ENCODE measurements at regions not wholly inside any gene's neighbourhood (a gene's known extent, or its start where the extent isn't known, plus 50 kb on each side); places are given as distances from the start of the nearest gene placed in this dataset.

GRCh38 chr6:165985281-165985805, 182.3 kb downstream of the TBXT start:
- no peak for DNase-seq

- no peak for DNase-seq
Measured at GRCh38 chr6:165984729-165985275, 182.8 kb downstream of the TBXT start.

- no peak for DNase-seq
Measured at GRCh38 chr6:165983112-165984072, 184.3 kb downstream of the TBXT start.

- DNase-seq = no peak
Measured at GRCh38 chr6:165978476-165978875, 189.2 kb downstream of the TBXT start.

- no peak for DNase-seq
Measured at GRCh38 chr6:165976684-165977083, 191.0 kb downstream of the TBXT start.

- no peak for DNase-seq
Measured at GRCh38 chr6:165974817-165975216, 192.8 kb downstream of the TBXT start.

- DNase-seq = no peak
Measured at GRCh38 chr6:165973473-165973872, 194.2 kb downstream of the TBXT start.

GRCh38 chr6:165972139-165972802, 195.4 kb downstream of the TBXT start:
- DNase-seq = no peak

- DNase-seq = no peak
Measured at GRCh38 chr6:165971202-165971601, 196.4 kb downstream of the TBXT start.

- DNase-seq = no peak
Measured at GRCh38 chr6:165970001-165970400, 197.7 kb downstream of the TBXT start.

- no peak for DNase-seq
Measured at GRCh38 chr6:165969184-165969583, 198.5 kb downstream of the TBXT start.

GRCh38 chr6:165968408-165968807, 199.2 kb downstream of the TBXT start:
- DNase-seq = no peak

GRCh38 chr6:165967810-165968407, 199.7 kb downstream of the TBXT start:
- no peak for DNase-seq

GRCh38 chr6:165963750-165964149, 203.9 kb downstream of the TBXT start:
- no peak for DNase-seq

GRCh38 chr6:165962366-165962765, 205.3 kb downstream of the TBXT start:
- no peak for DNase-seq

- DNase-seq = no peak
Measured at GRCh38 chr6:165961233-165961632, 206.4 kb downstream of the TBXT start.

GRCh38 chr6:165960695-165961094, 207.0 kb downstream of the TBXT start:
- no peak for DNase-seq

GRCh38 chr6:165959627-165960026, 208.0 kb downstream of the TBXT start:
- DNase-seq = no peak

- DNase-seq = no peak
Measured at GRCh38 chr6:165956874-165957273, 210.8 kb downstream of the TBXT start.

GRCh38 chr6:165952514-165952913, 215.1 kb downstream of the TBXT start:
- DNase-seq = no peak

GRCh38 chr6:165950316-165950715, 217.3 kb downstream of the TBXT start:
- no peak for DNase-seq

GRCh38 chr6:165949324-165949723, 218.3 kb downstream of the TBXT start:
- no peak for DNase-seq

- no peak for DNase-seq
Measured at GRCh38 chr6:165944002-165944466, 223.6 kb downstream of the TBXT start.
